ENCODE measurements at regions not wholly inside any gene's neighbourhood (a gene's known extent, or its start where the extent isn't known, plus 50 kb on each side); places are given as distances from the start of the nearest gene placed in this dataset.

DNA sequence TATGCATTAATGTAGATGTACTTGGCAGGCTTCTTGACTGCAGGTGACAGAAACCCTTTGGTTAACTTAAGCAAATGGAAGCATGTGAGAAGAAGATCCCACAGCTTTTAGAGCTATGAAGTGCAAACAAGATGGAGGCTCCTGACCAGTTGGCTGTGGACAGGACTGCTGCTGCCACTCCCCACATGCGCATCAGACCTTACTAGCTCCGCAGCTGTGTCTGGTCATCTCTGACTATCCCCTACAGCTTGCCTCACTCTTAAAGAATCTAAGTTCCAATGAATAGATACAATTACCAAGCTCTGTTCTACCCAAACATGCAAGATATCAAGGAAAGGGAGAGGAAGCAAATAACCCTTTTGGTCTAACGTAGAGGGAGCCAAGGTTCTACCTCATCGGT lies 587.6 kb downstream of the DSC3 start:
- TF ChIP-seq, protein P1, sequence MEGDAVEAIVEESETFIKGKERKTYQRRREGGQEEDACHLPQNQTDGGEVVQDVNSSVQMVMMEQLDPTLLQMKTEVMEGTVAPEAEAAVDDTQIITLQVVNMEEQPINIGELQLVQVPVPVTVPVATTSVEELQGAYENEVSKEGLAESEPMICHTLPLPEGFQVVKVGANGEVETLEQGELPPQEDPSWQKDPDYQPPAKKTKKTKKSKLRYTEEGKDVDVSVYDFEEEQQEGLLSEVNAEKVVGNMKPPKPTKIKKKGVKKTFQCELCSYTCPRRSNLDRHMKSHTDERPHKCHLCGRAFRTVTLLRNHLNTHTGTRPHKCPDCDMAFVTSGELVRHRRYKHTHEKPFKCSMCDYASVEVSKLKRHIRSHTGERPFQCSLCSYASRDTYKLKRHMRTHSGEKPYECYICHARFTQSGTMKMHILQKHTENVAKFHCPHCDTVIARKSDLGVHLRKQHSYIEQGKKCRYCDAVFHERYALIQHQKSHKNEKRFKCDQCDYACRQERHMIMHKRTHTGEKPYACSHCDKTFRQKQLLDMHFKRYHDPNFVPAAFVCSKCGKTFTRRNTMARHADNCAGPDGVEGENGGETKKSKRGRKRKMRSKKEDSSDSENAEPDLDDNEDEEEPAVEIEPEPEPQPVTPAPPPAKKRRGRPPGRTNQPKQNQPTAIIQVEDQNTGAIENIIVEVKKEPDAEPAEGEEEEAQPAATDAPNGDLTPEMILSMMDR (optimal IDR thresholded peaks at IDR 0.05 in 1 of 3, IDR thresholded peaks at IDR 0.05 in 1 of 3, conservative IDR thresholded peaks at IDR 0.05 in 1 of 3; ENCODE audit: extremely low read depth in 1 of 3, insufficient read depth in 2 of 3, low read length in 3 of 3), result no peak
- TF ChIP-seq EZH2 (IDR thresholded peaks at IDR 0.05; ENCODE audit: low read length), result no peak

All from keratinocyte (primary cell).